Right lobe of liver (tissue), 6 donors: ENCODE measurements at regions not wholly inside any gene's neighbourhood (a gene's known extent, or its start where the extent isn't known, plus 50 kb on each side); places are given as distances from the start of the nearest gene placed in this dataset.

Experiments used
- ATAC-seq, 4 donors: fragments of 200-7000 bp; cut with Tn5 transposase; one replicate each; pipeline ENCODE4 v1.9.1; 2020; ENCODE audit warnings: mild to moderate bottlenecking in 4 of 4, moderate library complexity in 4 of 4
- DNase-seq, 3 donors: peaks; one replicate each; pipeline ENCODE4 v3.0.0-alpha.2; 2020
- H3K27ac ChIP-seq, 3 donors: fragments of 200-600 bp; one replicate each; pipeline ENCODE4 v1.8.0; 2022
- H3K27me3 ChIP-seq, 2 donors: fragments of 200-600 bp; one replicate each; pipeline ENCODE4 v1.8.0; 2022
- H3K36me3 ChIP-seq, 4 donors: fragments of 200-600 bp; sonication (generic) in 1 of 4; one replicate each; pipeline versions ENCODE4 v1.5.1 to v1.8.0; 2017 to 2022; ENCODE audit warnings: control low read depth in 1 of 4
- H3K4me1 ChIP-seq, 4 donors: fragments of 200-600 bp; sonication (generic) in 1 of 4; one replicate each; pipeline versions ENCODE4 v1.5.1 to v1.8.0; 2017 to 2022; ENCODE audit warnings: control low read depth in 1 of 4
- H3K4me3 ChIP-seq, 3 donors: fragments of 200-600 bp; one replicate each; pipeline ENCODE4 v1.8.0; 2022
- H3K9me3 ChIP-seq, 4 donors: fragments of 200-600 bp; sonication (generic) in 1 of 4; one replicate each; pipeline versions ENCODE4 v1.5.1 to v1.8.0; 2017 to 2022; ENCODE audit warnings: control low read depth in 1 of 4
- POLR2A ChIP-seq: fragments of 450-650 bp; IDR thresholded peaks from one replicate; pipeline ENCODE4 v1.6.1; 2017; ENCODE audit warnings: antibody characterized with exemption, mild to moderate bottlenecking
- WGBS: methylation state at CpG from one replicate; pipeline ENCODE4 v1.1.6; 2018; ENCODE audit warnings: low coverage, low lambda C conversion rate; ENCODE audit not compliant: insufficient coverage; ENCODE audit errors: missing lambda C conversion rate; 5-methylcytosine and 5-hydroxymethylcytosine counted together
- intact Hi-C, 2 donors: fragments of 100-400 bp; cut with DNase I; formaldehyde crosslinking; loops; one replicate each; pipeline versions ENCODE4 v1.11.2 to v1.14.1; 2022
- TF ChIP-seq, protein P1 (sequence below), 4 donors: fragments of 200-600 bp in 3 of 4; fragments of 450-650 bp in 1 of 4; IDR thresholded peaks; one replicate each; pipeline versions ENCODE4 v1.5.1 to v1.8.0; 2016 to 2022; ENCODE audit warnings: antibody characterized with exemption in 4 of 4, mild to moderate bottlenecking in 2 of 4
- donor health status: DM: no; HTN: yes; CAD: no.
- donor health status: DM: no; HTN: no; CAD: no.
- donor health status: DM: no; HTN: no; CAD: no.
- donor health status: DM: no; HTN: yes; CAD: no.
- donor health status: DM: no; HTN: yes; CAD: no.

DNA sequence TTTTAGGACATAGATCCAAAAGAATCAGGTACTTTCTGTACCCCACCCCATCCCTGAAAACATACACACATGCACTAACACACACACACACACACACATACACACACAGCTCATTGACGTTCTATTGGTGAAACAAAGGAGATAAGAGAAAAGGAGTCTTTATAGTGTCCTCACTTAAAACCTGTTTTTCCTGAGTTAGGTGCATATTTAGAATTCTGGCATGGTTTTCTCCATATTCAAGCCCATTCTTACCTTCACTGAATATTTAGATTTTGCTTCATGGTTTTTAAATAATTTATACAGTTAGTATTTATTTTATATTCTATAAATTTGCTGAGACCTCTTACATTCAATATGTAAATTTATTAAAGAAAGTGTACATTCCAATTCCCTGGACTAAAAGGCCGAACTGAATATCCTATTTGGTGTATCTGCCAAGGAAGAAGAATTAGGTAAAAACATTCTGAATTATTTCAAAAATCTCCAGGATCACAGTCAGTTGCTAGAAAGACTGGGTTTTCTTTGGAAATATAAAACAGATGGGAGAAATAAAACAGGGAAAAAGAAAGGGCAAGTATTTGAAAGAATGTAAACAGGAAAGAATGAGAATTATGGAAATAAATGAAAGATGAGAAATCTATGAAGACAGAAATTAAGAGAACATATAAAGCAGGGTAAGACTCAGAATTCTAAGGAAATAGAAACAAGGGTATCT, 556.2 kb downstream of the KCTD12 start:
- Histone ChIP-seq H3K27me3 (no peaks in the 10 kb centered on the region), H3K27ac (no peak overlapping the region), H3K36me3 (no peaks in the 10 kb centered on the region), H3K9me3 (no peaks in the 10 kb centered on the region), H3K4me1 (no peaks in the 10 kb centered on the region), H3K4me3 (no peak overlapping the region)
- intact Hi-C loops = no loop called here
- TF ChIP-seq, protein P1, sequence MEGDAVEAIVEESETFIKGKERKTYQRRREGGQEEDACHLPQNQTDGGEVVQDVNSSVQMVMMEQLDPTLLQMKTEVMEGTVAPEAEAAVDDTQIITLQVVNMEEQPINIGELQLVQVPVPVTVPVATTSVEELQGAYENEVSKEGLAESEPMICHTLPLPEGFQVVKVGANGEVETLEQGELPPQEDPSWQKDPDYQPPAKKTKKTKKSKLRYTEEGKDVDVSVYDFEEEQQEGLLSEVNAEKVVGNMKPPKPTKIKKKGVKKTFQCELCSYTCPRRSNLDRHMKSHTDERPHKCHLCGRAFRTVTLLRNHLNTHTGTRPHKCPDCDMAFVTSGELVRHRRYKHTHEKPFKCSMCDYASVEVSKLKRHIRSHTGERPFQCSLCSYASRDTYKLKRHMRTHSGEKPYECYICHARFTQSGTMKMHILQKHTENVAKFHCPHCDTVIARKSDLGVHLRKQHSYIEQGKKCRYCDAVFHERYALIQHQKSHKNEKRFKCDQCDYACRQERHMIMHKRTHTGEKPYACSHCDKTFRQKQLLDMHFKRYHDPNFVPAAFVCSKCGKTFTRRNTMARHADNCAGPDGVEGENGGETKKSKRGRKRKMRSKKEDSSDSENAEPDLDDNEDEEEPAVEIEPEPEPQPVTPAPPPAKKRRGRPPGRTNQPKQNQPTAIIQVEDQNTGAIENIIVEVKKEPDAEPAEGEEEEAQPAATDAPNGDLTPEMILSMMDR (IDR thresholded peaks at IDR 0.05) = no peak
- TF ChIP-seq POLR2A = no peak
- ATAC-seq (no peak), DNase-seq (no peak)
- WGBS = 30% methylated on average over 2 of the region's 2 CpGs

DNA sequence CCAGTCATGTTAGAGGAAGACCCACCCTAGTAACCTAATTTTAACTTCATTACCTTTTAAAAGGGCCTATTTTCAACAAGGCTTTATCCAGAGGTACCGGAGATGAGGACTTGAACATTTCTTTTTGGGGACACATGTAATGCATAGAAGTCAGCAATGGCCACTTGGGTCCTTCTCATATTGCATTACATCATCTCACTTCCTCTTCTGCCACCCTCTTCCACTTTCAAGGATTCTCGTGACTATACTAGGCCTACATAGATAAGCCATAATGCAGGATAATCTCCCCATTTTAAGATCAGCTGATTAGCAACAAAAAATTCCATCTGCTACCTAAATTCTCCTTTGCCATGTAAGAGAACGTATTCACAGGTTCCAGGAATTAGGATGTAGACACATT, 557.2 kb downstream of the KCTD12 start:
- H3K27me3 ChIP-seq = no peaks in the 10 kb centered on the region
- H3K4me3 ChIP-seq = no peak overlapping the region
- H3K27ac ChIP-seq = no peak overlapping the region
- TF ChIP-seq, protein P1 (IDR thresholded peaks at IDR 0.05) = no peak
- no peak for TF ChIP-seq POLR2A
- intact Hi-C loops = no loop called here
- DNase-seq = no peak
- no peaks in the 10 kb centered on the region for H3K36me3 ChIP-seq
- 42% methylated on average over 3 of the region's 3 CpGs for WGBS
- H3K9me3 ChIP-seq = no peaks in the 10 kb centered on the region
- H3K4me1 ChIP-seq = no peaks in the 10 kb centered on the region
- ATAC-seq = no peak

DNA sequence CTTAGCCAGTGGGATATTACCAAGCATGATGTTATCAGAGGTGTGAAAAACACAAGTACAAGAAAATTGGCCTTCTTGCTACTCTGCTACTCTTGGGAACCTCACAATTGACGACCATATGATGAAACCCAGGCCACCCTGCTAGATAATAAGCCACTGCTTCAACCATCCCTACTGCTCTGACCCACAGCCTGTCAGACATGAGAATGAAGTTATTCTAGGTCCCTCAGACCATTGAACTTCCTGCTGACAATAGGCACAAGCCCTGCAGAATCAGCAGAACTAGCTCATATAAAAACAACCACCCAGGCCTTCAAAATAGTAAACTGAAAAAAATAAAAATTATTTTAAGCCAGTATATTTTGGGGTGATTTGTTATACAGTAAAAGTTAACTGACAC, 559.9 kb downstream of the KCTD12 start:
- DNase-seq (no peak), ATAC-seq (no peak)
- TF ChIP-seq POLR2A = no peak
- TF ChIP-seq, protein P1 (IDR thresholded peaks at IDR 0.05) = no peak
- Histone ChIP-seq H3K9me3 (no peaks in the 10 kb centered on the region), H3K27me3 (no peaks in the 10 kb centered on the region), H3K36me3 (no peaks in the 10 kb centered on the region), H3K27ac (no peak overlapping the region), H3K4me1 (no peaks in the 10 kb centered on the region), H3K4me3 (no peak overlapping the region)
- WGBS = 0% methylated on average over 1 of the region's 1 CpG
- intact Hi-C loops = no loop called here

DNA sequence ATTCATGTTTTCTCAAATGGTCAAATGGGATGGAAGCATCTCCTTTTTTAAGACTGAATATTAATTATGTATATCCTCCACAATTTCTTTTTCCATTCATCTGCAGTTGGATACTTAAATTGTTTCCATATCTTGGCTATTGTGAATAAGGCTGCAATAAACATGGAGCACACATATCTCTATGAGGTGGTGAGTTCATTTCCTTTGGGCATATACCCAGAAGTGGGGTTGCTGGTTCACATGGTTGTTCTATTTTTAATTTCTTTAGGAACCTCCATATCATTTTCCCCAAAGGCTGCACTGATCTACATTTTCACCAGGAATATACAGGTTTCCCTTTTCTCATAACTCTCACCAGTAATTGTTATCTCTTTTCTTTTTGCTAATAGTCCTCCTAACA, 566.3 kb downstream of the KCTD12 start:
- DNase-seq = no peak
- Histone ChIP-seq H3K27ac (no peak overlapping the region), H3K36me3 (no peaks in the 10 kb centered on the region), H3K9me3 (no peaks in the 10 kb centered on the region), H3K4me3 (no peak overlapping the region), H3K27me3 (no peaks in the 10 kb centered on the region), H3K4me1 (no peaks in the 10 kb centered on the region)
- intact Hi-C loops = no loop called here
- TF ChIP-seq, protein P1 (IDR thresholded peaks at IDR 0.05) = no peak
- no peak for TF ChIP-seq POLR2A
- ATAC-seq = no peak

DNA sequence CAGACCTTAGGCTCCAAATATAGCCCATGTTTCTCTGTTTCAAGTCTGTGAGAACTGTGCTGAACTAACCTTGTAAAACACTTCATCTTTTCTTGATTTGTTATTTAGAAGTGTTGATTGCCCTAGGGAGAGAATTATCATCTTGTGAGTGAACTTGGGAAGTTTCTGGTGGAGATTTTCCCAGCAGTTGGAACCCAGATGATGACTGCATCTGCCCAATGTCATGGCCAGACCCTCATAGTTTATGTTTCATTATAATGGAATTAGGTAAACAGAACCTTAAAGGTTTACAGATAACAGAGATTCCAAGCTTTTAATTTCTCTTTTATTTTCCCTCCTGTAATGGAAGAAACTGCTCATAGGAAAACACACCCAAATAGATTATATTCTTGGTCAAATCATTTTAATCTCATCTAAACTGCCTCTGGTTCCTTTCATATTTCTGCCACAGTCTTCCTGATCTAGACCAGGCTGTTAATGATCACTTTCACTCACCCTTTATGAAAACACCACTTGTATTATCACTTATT, 569.1 kb downstream of the KCTD12 start:
- intact Hi-C loops = no loop called here
- TF ChIP-seq POLR2A = no peak
- TF ChIP-seq, protein P1 (IDR thresholded peaks at IDR 0.05) = no peak
- ATAC-seq (no peak), DNase-seq (no peak)
- Histone ChIP-seq H3K9me3 (no peaks in the 10 kb centered on the region), H3K27ac (no peak overlapping the region), H3K4me3 (no peak overlapping the region), H3K4me1 (no peaks in the 10 kb centered on the region), H3K36me3 (no peaks in the 10 kb centered on the region), H3K27me3 (no peaks in the 10 kb centered on the region)
